ENCODE measurements at regions not wholly inside any gene's neighbourhood (a gene's known extent, or its start where the extent isn't known, plus 50 kb on each side); places are given as distances from the start of the nearest gene placed in this dataset.

GRCh38 chr5:180428598-180428997 lies 65.6 kb upstream of the CNOT6 start:
- TF ChIP-seq POLR2AphosphoS5 (IDR thresholded peaks at IDR 0.05; ENCODE audit: low read depth, low read length), result no peak
- no peak for TF ChIP-seq MXI1 (IDR thresholded peaks at IDR 0.05; ENCODE audit: low read depth, low read length)
- TF ChIP-seq GATA2 (CRISPR knock-in tag; IDR thresholded peaks at IDR 0.05), result no peak
